Bronchial epithelial cell (primary cell): ENCODE measurements at regions not wholly inside any gene's neighbourhood (a gene's known extent, or its start where the extent isn't known, plus 50 kb on each side); places are given as distances from the start of the nearest gene placed in this dataset.

Source experiments
- DNase-seq: peaks from one replicate; pipeline ENCODE4 v3.0.0-alpha.2; 2010; ENCODE audit warnings: low read depth
- FAIRE-seq: peaks from 2 replicates; lab custom pipeline; 2011; peaks lifted over from hg19 to GRCh38; lab: Jason Lieb, UNC
- H3K27me3 ChIP-seq: 2 replicates; pipeline ENCODE4 v1.5.1; 2011; ENCODE audit warnings: low read length; ENCODE audit not compliant: control insufficient read depth, insufficient read depth
- H3K36me3 ChIP-seq: 2 replicates; pipeline ENCODE4 v1.5.1; 2011; ENCODE audit warnings: low read length; ENCODE audit not compliant: control insufficient read depth, insufficient read depth
- H3K4me3 ChIP-seq: 2 replicates; pipeline ENCODE4 v1.5.1; 2011; ENCODE audit warnings: mild to moderate bottlenecking, low read depth, low read length, control low read depth
- CTCF ChIP-seq: IDR thresholded peaks from 2 replicates; pipeline ENCODE4 v1.5.1; 2011; ENCODE audit warnings: mild to moderate bottlenecking, moderate library complexity, low read length, control low read depth, inconsistent platforms; ENCODE audit not compliant: insufficient read depth, severe bottlenecking

DNA sequence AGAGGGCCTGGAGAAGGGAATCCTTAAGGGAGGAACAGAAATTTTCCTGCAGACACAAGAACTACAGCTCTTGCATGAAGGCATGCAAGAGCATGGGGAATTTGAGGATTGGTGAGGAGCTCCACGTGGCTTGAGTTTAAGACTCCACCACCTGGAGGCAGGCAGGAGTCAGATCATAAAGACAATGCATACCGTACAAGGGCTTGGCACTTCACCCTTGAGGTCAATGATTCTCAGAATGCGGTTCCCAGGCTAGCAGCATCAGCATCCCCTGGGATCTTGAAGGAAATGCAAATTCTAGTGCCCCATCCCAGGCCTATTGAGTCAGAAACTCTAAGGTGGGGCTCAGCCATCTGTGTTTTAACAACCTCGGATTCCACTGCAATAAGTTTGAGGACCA lies 143.8 kb downstream of the C7orf25 start:
- Histone ChIP-seq H3K36me3 (no peaks in the 10 kb centered on the region), H3K4me3 (no peak overlapping the region), H3K27me3 (peaks cover 3% of the 10 kb centered on the region)
- FAIRE-seq (no peak), DNase-seq (no peak)
- TF ChIP-seq CTCF, result no peak

DNA sequence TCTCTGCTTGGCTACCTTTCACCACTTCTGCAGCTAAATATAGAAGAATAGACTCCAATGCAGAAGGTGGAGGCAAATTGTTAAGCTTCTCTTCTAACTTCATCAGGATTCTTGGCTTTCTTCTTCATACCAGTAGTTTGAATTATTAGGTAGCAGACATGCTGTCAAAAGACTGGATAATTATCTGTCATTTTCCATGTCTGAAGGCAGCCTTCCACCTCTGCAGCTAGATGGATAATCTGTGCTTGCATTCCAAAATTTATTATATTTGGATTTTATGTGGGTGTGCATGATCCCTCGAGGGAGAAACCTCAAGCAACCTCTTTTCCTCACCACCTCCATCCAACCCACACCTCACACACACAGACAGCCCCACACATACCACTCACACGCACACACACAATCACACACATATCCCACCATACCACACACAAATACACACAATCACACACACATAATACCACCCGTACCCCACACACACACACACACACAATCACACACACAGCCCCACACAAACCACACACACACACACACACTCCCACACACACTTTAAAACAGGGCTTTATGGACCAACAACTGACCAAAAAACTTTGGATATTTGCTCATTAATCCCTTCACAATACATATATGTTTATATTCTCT lies 145.0 kb downstream of the C7orf25 start:
- Histone ChIP-seq H3K27me3 (peaks cover 3% of the 10 kb centered on the region), H3K36me3 (no peaks in the 10 kb centered on the region), H3K4me3 (no peak overlapping the region)
- DNase-seq, result no peak
- TF ChIP-seq CTCF, result no peak
- FAIRE-seq, result peak; percentile 62

DNA sequence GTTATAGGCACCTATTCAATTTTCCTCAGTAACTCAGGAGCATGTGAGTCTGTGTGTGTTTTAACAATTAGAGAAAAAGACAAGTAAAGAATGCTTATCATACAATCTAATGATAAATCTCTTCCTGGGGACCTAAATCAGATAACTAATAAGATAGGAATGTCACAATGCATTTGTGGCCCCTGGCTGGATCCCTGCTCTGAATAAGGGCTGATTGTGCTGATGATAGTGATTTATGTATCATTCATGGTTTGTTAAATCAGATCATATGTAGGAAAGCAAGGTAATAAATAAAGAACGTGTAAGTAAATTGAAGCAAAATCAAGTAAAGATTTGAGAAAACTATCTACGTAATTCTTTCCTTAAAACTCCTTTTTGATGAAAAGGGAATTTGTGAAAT lies 145.9 kb downstream of the C7orf25 start:
- Histone ChIP-seq H3K4me3 (no peak overlapping the region), H3K36me3 (no peaks in the 10 kb centered on the region), H3K27me3 (peaks cover 3% of the 10 kb centered on the region)
- DNase-seq (no peak), FAIRE-seq (no peak)
- TF ChIP-seq CTCF, result no peak

GRCh38 chr7:42763137-42763551 lies 148.7 kb downstream of the C7orf25 start:
- H3K36me3 ChIP-seq, result no peaks in the 10 kb centered on the region
- FAIRE-seq, result no peak
- peaks cover 3% of the 10 kb centered on the region for H3K27me3 ChIP-seq
- no peak for DNase-seq
- H3K4me3 ChIP-seq, result no peak overlapping the region
- no peak for TF ChIP-seq CTCF

GRCh38 chr7:42761486-42761885 lies 150.4 kb downstream of the C7orf25 start:
- Histone ChIP-seq H3K27me3 (peaks cover 1% of the 10 kb centered on the region), H3K4me3 (no peak overlapping the region), H3K36me3 (no peaks in the 10 kb centered on the region)
- FAIRE-seq (no peak), DNase-seq (no peak)
- no peak for TF ChIP-seq CTCF

GRCh38 chr7:42758124-42758523 lies 153.7 kb downstream of the C7orf25 start:
- TF ChIP-seq CTCF, result no peak
- no peak overlapping the region for H3K4me3 ChIP-seq
- FAIRE-seq, result no peak

More at GRCh38 chr7:42758124-42758523, 153.7 kb downstream of the C7orf25 start:
- no peaks in the 10 kb centered on the region for H3K36me3 ChIP-seq
- H3K27me3 ChIP-seq, result no peaks in the 10 kb centered on the region
- no peak for DNase-seq
